ENCODE measurements at regions not wholly inside any gene's neighbourhood (a gene's known extent, or its start where the extent isn't known, plus 50 kb on each side); places are given as distances from the start of the nearest gene placed in this dataset.

DNA sequence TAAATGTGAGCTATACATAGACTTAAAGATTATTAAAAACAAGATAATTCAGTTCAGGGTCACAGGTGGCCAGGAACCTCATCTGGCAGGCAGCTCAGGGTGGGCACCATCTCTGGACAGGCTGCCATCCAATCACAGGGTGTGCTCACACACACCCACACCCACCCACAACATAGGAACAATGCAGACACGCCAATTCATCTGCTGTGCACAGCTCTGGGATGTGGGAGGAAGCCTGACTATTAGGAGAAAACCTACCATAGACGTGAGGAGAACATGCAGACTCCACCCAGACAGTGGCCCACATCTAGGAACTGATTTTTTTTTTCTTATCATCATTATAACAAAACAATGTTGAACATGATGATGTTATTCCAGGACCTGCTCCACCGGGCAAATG, 286.7 kb downstream of the PRL start:
- TF ChIP-seq POLR2A (IDR thresholded peaks at IDR 0.05), result no peak
- TF ChIP-seq, protein P1, sequence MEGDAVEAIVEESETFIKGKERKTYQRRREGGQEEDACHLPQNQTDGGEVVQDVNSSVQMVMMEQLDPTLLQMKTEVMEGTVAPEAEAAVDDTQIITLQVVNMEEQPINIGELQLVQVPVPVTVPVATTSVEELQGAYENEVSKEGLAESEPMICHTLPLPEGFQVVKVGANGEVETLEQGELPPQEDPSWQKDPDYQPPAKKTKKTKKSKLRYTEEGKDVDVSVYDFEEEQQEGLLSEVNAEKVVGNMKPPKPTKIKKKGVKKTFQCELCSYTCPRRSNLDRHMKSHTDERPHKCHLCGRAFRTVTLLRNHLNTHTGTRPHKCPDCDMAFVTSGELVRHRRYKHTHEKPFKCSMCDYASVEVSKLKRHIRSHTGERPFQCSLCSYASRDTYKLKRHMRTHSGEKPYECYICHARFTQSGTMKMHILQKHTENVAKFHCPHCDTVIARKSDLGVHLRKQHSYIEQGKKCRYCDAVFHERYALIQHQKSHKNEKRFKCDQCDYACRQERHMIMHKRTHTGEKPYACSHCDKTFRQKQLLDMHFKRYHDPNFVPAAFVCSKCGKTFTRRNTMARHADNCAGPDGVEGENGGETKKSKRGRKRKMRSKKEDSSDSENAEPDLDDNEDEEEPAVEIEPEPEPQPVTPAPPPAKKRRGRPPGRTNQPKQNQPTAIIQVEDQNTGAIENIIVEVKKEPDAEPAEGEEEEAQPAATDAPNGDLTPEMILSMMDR (IDR thresholded peaks at IDR 0.05), result no peak

Data from adrenal gland (tissue), 5 donors.